GM23248 (cell line): ENCODE measurements at regions not wholly inside any gene's neighbourhood (a gene's known extent, or its start where the extent isn't known, plus 50 kb on each side); places are given as distances from the start of the nearest gene placed in this dataset.

ENCODE experiments used
- EZH2 ChIP-seq: fragments of 200-600 bp; sonication (generic); IDR thresholded peaks from 2 replicates; pipeline ENCODE4 v1.6.1; 2018; ENCODE audit warnings: antibody characterized with exemption, mild to moderate bottlenecking; ENCODE audit not compliant: insufficient read depth, poor library complexity, severe bottlenecking
- EZH2phosphoT487 ChIP-seq: fragments of 200-600 bp; sonication (generic); IDR thresholded peaks from 2 replicates; pipeline ENCODE4 v1.6.1; 2018; ENCODE audit warnings: antibody characterized with exemption, moderate library complexity, mild to moderate bottlenecking, low read depth; ENCODE audit not compliant: insufficient read depth

GRCh38 chr1:4563586-4563985 lies 90.8 kb upstream of the AJAP1 start:
- TF ChIP-seq EZH2, result no peak
- TF ChIP-seq EZH2phosphoT487, result no peak
